ENCODE measurements at regions not wholly inside any gene's neighbourhood (a gene's known extent, or its start where the extent isn't known, plus 50 kb on each side); places are given as distances from the start of the nearest gene placed in this dataset.

GRCh38 chr10:2895594-2896196, 171.7 kb upstream of the PFKP start:
- Mint-ChIP-seq H3K36me3 (ENCODE audit: unreplicated experiment) (no peaks in the 10 kb centered on the region), H3K27ac (ENCODE audit: unreplicated experiment) (no peak overlapping the region), H3K9me3 (ENCODE audit: unreplicated experiment) (no peaks in the 10 kb centered on the region), H3K4me1 (ENCODE audit: unreplicated experiment) (no peaks in the 10 kb centered on the region), H3K4me3 (ENCODE audit: unreplicated experiment) (no peak overlapping the region), H3K27me3 (ENCODE audit: unreplicated experiment) (peaks cover 37% of the 10 kb centered on the region)
- peak; percentile 65 for DNase-seq (ENCODE audit: extremely low spot score, unreplicated experiment)
- TF ChIP-seq CTCF (IDR thresholded peaks at IDR 0.05), result no peak

GRCh38 chr10:2893991-2894390, 173.4 kb upstream of the PFKP start:
- H3K27me3 Mint-ChIP-seq (ENCODE audit: unreplicated experiment), result peaks cover 33% of the 10 kb centered on the region
- no peak overlapping the region for H3K4me3 Mint-ChIP-seq (ENCODE audit: unreplicated experiment)
- H3K4me1 Mint-ChIP-seq (ENCODE audit: unreplicated experiment), result no peaks in the 10 kb centered on the region
- no peak for TF ChIP-seq CTCF (IDR thresholded peaks at IDR 0.05)
- DNase-seq (ENCODE audit: extremely low spot score, unreplicated experiment), result peak; percentile 68
- H3K36me3 Mint-ChIP-seq (ENCODE audit: unreplicated experiment), result no peaks in the 10 kb centered on the region
- no peak overlapping the region for H3K27ac Mint-ChIP-seq (ENCODE audit: unreplicated experiment)
- no peaks in the 10 kb centered on the region for H3K9me3 Mint-ChIP-seq (ENCODE audit: unreplicated experiment)

GRCh38 chr10:2893158-2893845, 174.0 kb upstream of the PFKP start:
- no peaks in the 10 kb centered on the region for H3K36me3 Mint-ChIP-seq (ENCODE audit: unreplicated experiment)
- H3K27me3 Mint-ChIP-seq (ENCODE audit: unreplicated experiment), result peaks cover 33% of the 10 kb centered on the region
- peak; percentile 62 for DNase-seq (ENCODE audit: extremely low spot score, unreplicated experiment)
- no peak overlapping the region for H3K4me3 Mint-ChIP-seq (ENCODE audit: unreplicated experiment)
- no peak overlapping the region for H3K27ac Mint-ChIP-seq (ENCODE audit: unreplicated experiment)
- H3K9me3 Mint-ChIP-seq (ENCODE audit: unreplicated experiment), result no peaks in the 10 kb centered on the region
- TF ChIP-seq CTCF (IDR thresholded peaks at IDR 0.05), result no peak
- H3K4me1 Mint-ChIP-seq (ENCODE audit: unreplicated experiment), result no peaks in the 10 kb centered on the region

GRCh38 chr10:2891770-2892124, 175.6 kb upstream of the PFKP start:
- Mint-ChIP-seq H3K4me3 (ENCODE audit: unreplicated experiment) (no peak overlapping the region), H3K27ac (ENCODE audit: unreplicated experiment) (no peak overlapping the region), H3K9me3 (ENCODE audit: unreplicated experiment) (no peaks in the 10 kb centered on the region), H3K27me3 (ENCODE audit: unreplicated experiment) (peaks cover 33% of the 10 kb centered on the region), H3K36me3 (ENCODE audit: unreplicated experiment) (no peaks in the 10 kb centered on the region), H3K4me1 (ENCODE audit: unreplicated experiment) (no peaks in the 10 kb centered on the region)
- DNase-seq (ENCODE audit: extremely low spot score, unreplicated experiment), result no peak
- no peak for TF ChIP-seq CTCF (IDR thresholded peaks at IDR 0.05)

- Mint-ChIP-seq H3K4me3 (ENCODE audit: unreplicated experiment) (no peak overlapping the region), H3K27ac (ENCODE audit: unreplicated experiment) (no peak overlapping the region), H3K27me3 (ENCODE audit: unreplicated experiment) (peaks cover 32% of the 10 kb centered on the region), H3K9me3 (ENCODE audit: unreplicated experiment) (no peaks in the 10 kb centered on the region), H3K36me3 (ENCODE audit: unreplicated experiment) (no peaks in the 10 kb centered on the region), H3K4me1 (ENCODE audit: unreplicated experiment) (no peaks in the 10 kb centered on the region)
- no peak for TF ChIP-seq CTCF (IDR thresholded peaks at IDR 0.05)
- DNase-seq (ENCODE audit: extremely low spot score, unreplicated experiment), result peak; percentile 73
Observed at GRCh38 chr10:2891073-2891769, 176.1 kb upstream of the PFKP start.
